PC-9 (cell line): ENCODE measurements at regions not wholly inside any gene's neighbourhood (a gene's known extent, or its start where the extent isn't known, plus 50 kb on each side); places are given as distances from the start of the nearest gene placed in this dataset.

Experiments
- BruUV-seq: library from RNA; stranded (reverse); fragments of 400-500 nt; replicated peaks from 2 replicates; lab custom pipeline; 2021; lab: Mats Ljungman, UMichigan
- CTCF ChIA-PET: fragments of 300-600 bp; sonication (Branson Sonifier 250); formaldehyde crosslinking; loops from one replicate; lab custom pipeline; 2022; ENCODE audit warnings: antibody characterized with exemption; lab: Charles Lee
- POLR2A ChIA-PET: fragments of 300-600 bp; sonication (Branson Sonifier 250); formaldehyde crosslinking; loops from one replicate; lab custom pipeline; 2022; ENCODE audit warnings: antibody characterized with exemption; ENCODE audit not compliant: unreplicated experiment; lab: Charles Lee
- DNase-seq, 2 experiments: peaks; one replicate each; pipeline versions ENCODE4 v3.0.0 to v3.0.0-alpha.2; 2015 to 2022; ENCODE audit warnings: mixed read lengths in 1 of 2
- H2AFZ ChIP-seq: fragments of 200-600 bp; sonication (generic); 2 replicates; pipeline ENCODE4 v1.8.1; 2017; ENCODE audit warnings: antibody characterized with exemption
- H3F3A ChIP-seq: fragments of 200-600 bp; sonication (generic); 2 replicates; pipeline ENCODE4 v1.8.1; 2017; ENCODE audit warnings: antibody characterized with exemption, mild to moderate bottlenecking, low read depth; ENCODE audit not compliant: insufficient read depth
- H3K27ac ChIP-seq: fragments of 200-600 bp; sonication (generic); 2 replicates; pipeline ENCODE4 v1.6.1; 2016; ENCODE audit warnings: mixed run types
- H3K27me3 ChIP-seq: fragments of 200-600 bp; sonication (generic); 2 replicates; pipeline ENCODE4 v1.6.1; 2016; ENCODE audit warnings: low read depth, mixed run types; ENCODE audit not compliant: insufficient read depth
- H3K36me3 ChIP-seq: fragments of 200-600 bp; sonication (generic); 2 replicates; pipeline ENCODE4 v1.6.1; 2016; ENCODE audit warnings: low read depth, mixed run types
- H3K4me1 ChIP-seq: fragments of 200-600 bp; sonication (generic); replicated peaks from 2 replicates; pipeline ENCODE4 v1.6.1; 2016; ENCODE audit warnings: mixed run types; ENCODE audit not compliant: insufficient read depth
- H3K4me2 ChIP-seq: fragments of 200-600 bp; sonication (generic); 2 replicates; pipeline ENCODE4 v1.6.1; 2017; ENCODE audit warnings: mixed run types
- H3K4me3 ChIP-seq: fragments of 200-600 bp; sonication (generic); 2 replicates; pipeline ENCODE4 v1.6.1; 2016; ENCODE audit warnings: mixed run types
- H3K79me2 ChIP-seq: fragments of 200-600 bp; sonication (generic); 2 replicates; pipeline ENCODE4 v1.6.1; 2017; ENCODE audit warnings: low read depth, mixed run types
- H3K9me2 ChIP-seq: fragments of 200-600 bp; sonication (generic); 2 replicates; pipeline ENCODE4 v1.8.1; 2017; ENCODE audit warnings: mild to moderate bottlenecking; ENCODE audit not compliant: insufficient read depth
- H3K9me3 ChIP-seq: fragments of 200-600 bp; sonication (generic); 2 replicates; pipeline ENCODE4 v1.8.1; 2016; ENCODE audit warnings: low read depth; ENCODE audit not compliant: insufficient read depth
- H4K20me1 ChIP-seq: fragments of 200-600 bp; sonication (generic); 2 replicates; pipeline ENCODE4 v1.8.1; 2017; ENCODE audit not compliant: insufficient read depth
- EZH2 ChIP-seq: fragments of 200-600 bp; sonication (generic); IDR thresholded peaks from 2 replicates; pipeline ENCODE4 v1.8.0; 2017; ENCODE audit warnings: antibody characterized with exemption, low read depth
- intact Hi-C: fragments of 100-400 bp; cut with micrococcal nuclease; formaldehyde crosslinking; loops from one replicate; pipeline ENCODE4 v1.10.0; 2022; ENCODE audit not compliant: unreplicated experiment
- TF ChIP-seq, protein P1 (sequence below): fragments of 200-600 bp; sonication (generic); conservative IDR thresholded peaks from 2 replicates; pipeline ENCODE4 v1.6.1; 2017; ENCODE audit warnings: mixed run types, antibody characterized with exemption, mild to moderate bottlenecking, moderate library complexity

DNA sequence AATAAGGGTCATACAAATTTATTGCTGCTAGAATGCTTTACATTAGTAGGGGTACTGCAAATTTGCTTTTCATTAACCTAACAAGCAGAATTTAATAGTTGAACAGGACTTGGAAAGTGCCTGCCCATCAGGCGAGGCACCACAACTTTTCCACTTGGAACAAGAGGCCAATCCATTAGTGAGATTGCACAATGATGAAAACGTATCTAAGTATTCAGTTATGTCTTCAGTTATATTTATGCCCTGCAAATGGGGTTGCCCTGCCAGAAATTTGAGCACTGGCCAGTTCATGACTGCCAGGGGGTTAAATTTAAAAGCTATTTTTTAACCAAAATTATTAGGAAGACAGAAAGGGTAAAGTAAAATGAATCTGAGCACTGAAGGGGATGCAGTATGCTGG lies 111.1 kb upstream of the PALS2 start:
- H3F3A ChIP-seq = no peaks in the 10 kb centered on the region
- H3K4me1 ChIP-seq = peaks cover 2% of the 10 kb centered on the region; the same call in 1 of the 2 replicates
- H2AFZ ChIP-seq = no peak overlapping the region
- intact Hi-C loops = no loop called here
- BruUV-seq = no TSS peak
- H3K27me3 ChIP-seq = no peaks in the 10 kb centered on the region
- no peak overlapping the region for H3K27ac ChIP-seq
- ChIA-PET POLR2A (no interaction called here), CTCF (no interaction called here)
- DNase-seq = no peak
- TF ChIP-seq, protein P1, sequence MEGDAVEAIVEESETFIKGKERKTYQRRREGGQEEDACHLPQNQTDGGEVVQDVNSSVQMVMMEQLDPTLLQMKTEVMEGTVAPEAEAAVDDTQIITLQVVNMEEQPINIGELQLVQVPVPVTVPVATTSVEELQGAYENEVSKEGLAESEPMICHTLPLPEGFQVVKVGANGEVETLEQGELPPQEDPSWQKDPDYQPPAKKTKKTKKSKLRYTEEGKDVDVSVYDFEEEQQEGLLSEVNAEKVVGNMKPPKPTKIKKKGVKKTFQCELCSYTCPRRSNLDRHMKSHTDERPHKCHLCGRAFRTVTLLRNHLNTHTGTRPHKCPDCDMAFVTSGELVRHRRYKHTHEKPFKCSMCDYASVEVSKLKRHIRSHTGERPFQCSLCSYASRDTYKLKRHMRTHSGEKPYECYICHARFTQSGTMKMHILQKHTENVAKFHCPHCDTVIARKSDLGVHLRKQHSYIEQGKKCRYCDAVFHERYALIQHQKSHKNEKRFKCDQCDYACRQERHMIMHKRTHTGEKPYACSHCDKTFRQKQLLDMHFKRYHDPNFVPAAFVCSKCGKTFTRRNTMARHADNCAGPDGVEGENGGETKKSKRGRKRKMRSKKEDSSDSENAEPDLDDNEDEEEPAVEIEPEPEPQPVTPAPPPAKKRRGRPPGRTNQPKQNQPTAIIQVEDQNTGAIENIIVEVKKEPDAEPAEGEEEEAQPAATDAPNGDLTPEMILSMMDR = no peak
- TF ChIP-seq EZH2 = no peak
- H3K9me2 ChIP-seq = no peaks in the 10 kb centered on the region
- H3K9me3 ChIP-seq = no peaks in the 10 kb centered on the region
- no peak overlapping the region for H3K4me2 ChIP-seq
- no peak overlapping the region for H3K4me3 ChIP-seq
- H3K79me2 ChIP-seq = no peaks in the 10 kb centered on the region
- H4K20me1 ChIP-seq = no peaks in the 10 kb centered on the region
- H3K36me3 ChIP-seq = no peaks in the 10 kb centered on the region

DNA sequence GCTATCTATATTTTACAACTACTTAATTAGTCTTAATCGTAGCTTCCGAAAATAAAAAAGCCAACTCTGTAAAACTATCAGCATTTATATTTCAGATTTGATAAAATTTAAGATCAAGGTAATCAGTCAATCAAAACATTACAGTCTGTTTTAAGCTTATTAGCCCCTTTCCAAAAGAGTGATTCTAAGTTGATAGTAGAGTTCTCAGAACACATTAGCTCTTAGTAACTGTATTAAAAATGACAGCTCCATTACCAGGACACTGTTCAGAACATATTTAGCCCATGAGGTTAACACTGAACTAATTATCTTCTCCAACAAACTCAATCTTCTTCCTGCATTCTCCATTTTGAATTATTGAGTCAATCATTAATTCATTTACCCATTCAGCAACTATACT lies 110.3 kb upstream of the PALS2 start:
- H3K9me2 ChIP-seq = no peaks in the 10 kb centered on the region
- no peak for TF ChIP-seq EZH2
- TF ChIP-seq, protein P1 = no peak
- H3K4me1 ChIP-seq = no peaks in the 10 kb centered on the region
- no peak overlapping the region for H3K27ac ChIP-seq
- H3K36me3 ChIP-seq = no peaks in the 10 kb centered on the region
- H3F3A ChIP-seq = no peaks in the 10 kb centered on the region
- DNase-seq = no peak
- H3K27me3 ChIP-seq = no peaks in the 10 kb centered on the region
- H3K4me3 ChIP-seq = no peak overlapping the region
- no peaks in the 10 kb centered on the region for H3K9me3 ChIP-seq
- no peaks in the 10 kb centered on the region for H4K20me1 ChIP-seq
- ChIA-PET POLR2A (no interaction called here), CTCF (no interaction called here)
- intact Hi-C loops = no loop called here
- no peak overlapping the region for H3K4me2 ChIP-seq
- no TSS peak for BruUV-seq
- no peaks in the 10 kb centered on the region for H3K79me2 ChIP-seq
- H2AFZ ChIP-seq = no peak overlapping the region

DNA sequence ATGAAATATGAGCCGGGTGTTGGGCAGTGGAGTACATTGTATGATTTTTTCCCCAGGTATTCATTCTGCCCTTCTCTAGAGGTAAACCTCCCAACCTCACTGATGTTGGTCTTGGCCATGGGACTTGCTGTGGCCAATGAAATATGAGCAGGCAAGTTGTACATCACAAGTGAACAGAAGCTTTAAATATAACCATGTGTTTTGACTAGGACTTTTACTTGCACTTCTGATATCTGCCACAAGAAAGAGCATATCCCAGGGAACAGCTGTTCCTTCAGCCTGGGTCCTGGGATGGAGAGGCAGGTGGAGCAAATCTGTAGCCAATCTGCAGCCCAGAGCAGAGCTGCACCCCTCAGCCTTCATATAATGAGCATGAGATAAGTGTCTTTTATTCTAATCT lies 109.8 kb upstream of the PALS2 start:
- no peaks in the 10 kb centered on the region for H3K9me3 ChIP-seq
- no TSS peak for BruUV-seq
- POLR2A ChIA-PET = no interaction called here
- H3F3A ChIP-seq = no peaks in the 10 kb centered on the region
- TF ChIP-seq, protein P1 = no peak
- TF ChIP-seq EZH2 = no peak
- H3K4me1 ChIP-seq = no peaks in the 10 kb centered on the region
- H2AFZ ChIP-seq = no peak overlapping the region
- H3K79me2 ChIP-seq = no peaks in the 10 kb centered on the region
- no peak overlapping the region for H3K4me3 ChIP-seq
- no peaks in the 10 kb centered on the region for H4K20me1 ChIP-seq
- H3K4me2 ChIP-seq = no peak overlapping the region
- H3K9me2 ChIP-seq = no peaks in the 10 kb centered on the region
- no peak for DNase-seq
- no peak overlapping the region for H3K27ac ChIP-seq
- CTCF ChIA-PET = no interaction called here
- H3K36me3 ChIP-seq = no peaks in the 10 kb centered on the region
- no peaks in the 10 kb centered on the region for H3K27me3 ChIP-seq
- intact Hi-C loops = no loop called here
